ENCODE measurements at regions not wholly inside any gene's neighbourhood (a gene's known extent, or its start where the extent isn't known, plus 50 kb on each side); places are given as distances from the start of the nearest gene placed in this dataset.

DNA sequence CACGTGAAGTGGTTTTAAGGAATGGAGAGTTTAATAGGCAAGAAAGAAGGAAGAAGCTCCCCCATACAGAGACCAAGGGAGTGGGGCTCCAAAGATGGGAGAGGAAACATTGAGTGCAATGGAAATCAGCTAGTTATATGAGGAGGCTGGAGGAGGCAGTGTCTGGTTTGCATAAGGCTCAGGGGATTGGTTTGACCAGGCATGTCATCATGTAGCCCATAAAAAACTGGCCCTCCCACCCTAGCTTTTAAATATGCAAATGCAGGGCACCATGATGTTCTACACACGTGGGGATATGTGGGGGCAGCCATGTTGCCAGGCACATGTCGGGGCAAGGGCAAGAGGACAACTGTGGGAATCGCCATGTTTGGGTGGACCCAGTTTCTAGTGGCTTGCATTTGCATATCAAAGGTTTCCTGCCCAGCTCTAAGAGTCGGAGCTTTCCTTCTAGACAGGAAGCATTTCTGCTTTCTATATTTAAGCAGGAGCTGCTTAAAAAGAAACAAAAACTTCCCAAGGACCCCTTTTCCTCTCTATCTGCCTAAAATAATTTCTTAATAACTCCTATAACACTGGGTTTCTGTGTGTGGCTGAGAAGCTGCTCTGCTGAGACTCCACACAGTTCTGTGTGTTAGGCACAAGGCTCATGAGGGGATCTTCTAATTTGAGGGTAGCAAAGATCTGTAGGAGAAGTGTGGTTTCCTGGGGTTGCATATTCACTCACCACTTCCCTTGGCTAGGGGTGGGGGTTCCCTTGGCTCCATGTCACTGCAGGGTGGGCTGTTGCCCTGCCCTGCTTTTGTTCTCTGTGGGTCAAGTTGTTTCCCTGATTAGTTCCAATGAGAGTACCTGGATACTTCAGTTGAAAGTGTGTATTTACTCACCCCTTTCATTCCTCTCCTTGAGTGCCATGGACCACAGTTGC lies 113.5 kb downstream of the VSIG4 start:
- TF ChIP-seq ZSCAN23 (tag by site-specific recombination; IDR thresholded peaks at IDR 0.05) (no peak), HOXA7 (CRISPR knock-in tag; IDR thresholded peaks at IDR 0.05; ENCODE audit: borderline replicate concordance) (no peak), ZNF777 (tag by site-specific recombination; IDR thresholded peaks at IDR 0.05; ENCODE audit: borderline replicate concordance) (no peak), ZNF561 (tag by site-specific recombination; IDR thresholded peaks at IDR 0.05; ENCODE audit: borderline replicate concordance) (no peak), ZNF211 (tag by site-specific recombination; IDR thresholded peaks at IDR 0.05; ENCODE audit: low read depth) (no peak), ZNF514 (tag by site-specific recombination; IDR thresholded peaks at IDR 0.05) (no peak), ZNF146 (tag by site-specific recombination; IDR thresholded peaks at IDR 0.05) (no peak), ZBTB17 (tag by site-specific recombination; IDR thresholded peaks at IDR 0.05) (no peak), ZNF510 (tag by site-specific recombination; IDR thresholded peaks at IDR 0.05; ENCODE audit: insufficient replicate concordance) (no peak), ZNF473 (tag by site-specific recombination; IDR thresholded peaks at IDR 0.05) (no peak)
- TF ChIP-seq, protein P1, sequence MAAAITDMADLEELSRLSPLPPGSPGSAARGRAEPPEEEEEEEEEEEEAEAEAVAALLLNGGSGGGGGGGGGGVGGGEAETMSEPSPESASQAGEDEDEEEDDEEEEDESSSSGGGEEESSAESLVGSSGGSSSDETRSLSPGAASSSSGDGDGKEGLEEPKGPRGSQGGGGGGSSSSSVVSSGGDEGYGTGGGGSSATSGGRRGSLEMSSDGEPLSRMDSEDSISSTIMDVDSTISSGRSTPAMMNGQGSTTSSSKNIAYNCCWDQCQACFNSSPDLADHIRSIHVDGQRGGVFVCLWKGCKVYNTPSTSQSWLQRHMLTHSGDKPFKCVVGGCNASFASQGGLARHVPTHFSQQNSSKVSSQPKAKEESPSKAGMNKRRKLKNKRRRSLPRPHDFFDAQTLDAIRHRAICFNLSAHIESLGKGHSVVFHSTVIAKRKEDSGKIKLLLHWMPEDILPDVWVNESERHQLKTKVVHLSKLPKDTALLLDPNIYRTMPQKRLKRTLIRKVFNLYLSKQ (tag by site-specific recombination; IDR thresholded peaks at IDR 0.05; ENCODE audit: borderline replicate concordance): no peak
- TF ChIP-seq, protein P2, sequence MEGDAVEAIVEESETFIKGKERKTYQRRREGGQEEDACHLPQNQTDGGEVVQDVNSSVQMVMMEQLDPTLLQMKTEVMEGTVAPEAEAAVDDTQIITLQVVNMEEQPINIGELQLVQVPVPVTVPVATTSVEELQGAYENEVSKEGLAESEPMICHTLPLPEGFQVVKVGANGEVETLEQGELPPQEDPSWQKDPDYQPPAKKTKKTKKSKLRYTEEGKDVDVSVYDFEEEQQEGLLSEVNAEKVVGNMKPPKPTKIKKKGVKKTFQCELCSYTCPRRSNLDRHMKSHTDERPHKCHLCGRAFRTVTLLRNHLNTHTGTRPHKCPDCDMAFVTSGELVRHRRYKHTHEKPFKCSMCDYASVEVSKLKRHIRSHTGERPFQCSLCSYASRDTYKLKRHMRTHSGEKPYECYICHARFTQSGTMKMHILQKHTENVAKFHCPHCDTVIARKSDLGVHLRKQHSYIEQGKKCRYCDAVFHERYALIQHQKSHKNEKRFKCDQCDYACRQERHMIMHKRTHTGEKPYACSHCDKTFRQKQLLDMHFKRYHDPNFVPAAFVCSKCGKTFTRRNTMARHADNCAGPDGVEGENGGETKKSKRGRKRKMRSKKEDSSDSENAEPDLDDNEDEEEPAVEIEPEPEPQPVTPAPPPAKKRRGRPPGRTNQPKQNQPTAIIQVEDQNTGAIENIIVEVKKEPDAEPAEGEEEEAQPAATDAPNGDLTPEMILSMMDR (tag by site-specific recombination; IDR thresholded peaks at IDR 0.05): no peak
